NB4 (cell line): ENCODE measurements at regions not wholly inside any gene's neighbourhood (a gene's known extent, or its start where the extent isn't known, plus 50 kb on each side); places are given as distances from the start of the nearest gene placed in this dataset.

Source experiments
- CTCF ChIP-seq: IDR thresholded peaks from one replicate; pipeline ENCODE4 v1.5.1; 2012; ENCODE audit warnings: low read depth, low read length
- POLR2A ChIP-seq: IDR thresholded peaks from 2 replicates; pipeline ENCODE4 v1.6.1; 2011; ENCODE audit warnings: mild to moderate bottlenecking; ENCODE audit not compliant: insufficient read length; ENCODE audit errors: extremely low read depth

- no peak for TF ChIP-seq POLR2A
- TF ChIP-seq CTCF = no peak
Measured at GRCh38 chr6:150528648-150529285, 70.9 kb upstream of the PLEKHG1 start.
